SK-N-SH treated with all-trans-retinoic acid at 6 μM for 48 hours (cell line): ENCODE measurements at regions not wholly inside any gene's neighbourhood (a gene's known extent, or its start where the extent isn't known, plus 50 kb on each side); places are given as distances from the start of the nearest gene placed in this dataset.

ENCODE experiments used
- ATAC-seq: fragments of 200-7000 bp; cut with Tn5 transposase; 3 replicates; pipeline ENCODE4 v1.9.1; 2020; ENCODE audit warnings: mild to moderate bottlenecking, moderate library complexity
- ARNTL ChIP-seq: fragments of 450-650 bp; formaldehyde crosslinking; IDR thresholded peaks from 2 replicates; pipeline ENCODE4 v1.5.0; 2020; ENCODE audit warnings: low read depth, mild to moderate bottlenecking, moderate library complexity, borderline replicate concordance
- BACH2 ChIP-seq: fragments of 250-450 bp; sonication (Bioruptor Pico); IDR thresholded peaks from 2 replicates; pipeline ENCODE4 v1.9.0; 2021; ENCODE audit warnings: mild to moderate bottlenecking, borderline replicate concordance
- CSDC2 ChIP-seq: fragments of 250-450 bp; sonication (Bioruptor Pico); IDR thresholded peaks from 2 replicates; pipeline ENCODE4 v1.5.0; 2020; ENCODE audit warnings: mild to moderate bottlenecking, moderate library complexity
- GLIS3 ChIP-seq: fragments of 250-450 bp; sonication (Bioruptor Pico); IDR thresholded peaks from 2 replicates; pipeline ENCODE4 v1.5.0; 2020; ENCODE audit warnings: mild to moderate bottlenecking, moderate library complexity
- ISL1 ChIP-seq: fragments of 250-450 bp; sonication (Bioruptor Pico); IDR thresholded peaks from 2 replicates; pipeline ENCODE4 v2.1.2; 2022; ENCODE audit warnings: mild to moderate bottlenecking, moderate library complexity
- PPARA ChIP-seq: fragments of 250-450 bp; sonication (Bioruptor Pico); IDR thresholded peaks from 2 replicates; pipeline ENCODE4 v1.5.0; 2020; ENCODE audit warnings: mild to moderate bottlenecking, borderline replicate concordance
- RARB ChIP-seq: fragments of 250-450 bp; sonication (Bioruptor Pico); IDR thresholded peaks from 2 replicates; pipeline ENCODE4 v1.8.0; 2021; ENCODE audit warnings: mild to moderate bottlenecking, moderate library complexity
- SNAI2 ChIP-seq: fragments of 250-450 bp; sonication (Bioruptor Pico); IDR thresholded peaks from 2 replicates; pipeline ENCODE4 v1.5.0; 2020; ENCODE audit warnings: mild to moderate bottlenecking, moderate library complexity
- TCF4 ChIP-seq: fragments of 250-450 bp; sonication (Bioruptor Pico); IDR thresholded peaks from 2 replicates; pipeline ENCODE4 v1.8.0; 2021; ENCODE audit warnings: mild to moderate bottlenecking, moderate library complexity, borderline replicate concordance
- ZC3H10 ChIP-seq: fragments of 250-450 bp; sonication (Bioruptor Pico); IDR thresholded peaks from 2 replicates; pipeline ENCODE4 v1.5.1; 2021; ENCODE audit warnings: mild to moderate bottlenecking, moderate library complexity
- ZFP3 ChIP-seq: fragments of 250-450 bp; sonication (Bioruptor Pico); IDR thresholded peaks from 2 replicates; pipeline ENCODE4 v1.5.0; 2020; ENCODE audit warnings: mild to moderate bottlenecking, moderate library complexity
- ZFP30 ChIP-seq: fragments of 450-650 bp; formaldehyde crosslinking; IDR thresholded peaks from 2 replicates; pipeline ENCODE4 v1.5.0; 2022; ENCODE audit warnings: mild to moderate bottlenecking, moderate library complexity
- ZNF565 ChIP-seq: fragments of 450-650 bp; formaldehyde crosslinking; conservative IDR thresholded peaks from 2 replicates; pipeline ENCODE4 v1.5.0; 2020; ENCODE audit warnings: low read depth, mild to moderate bottlenecking, moderate library complexity
- ZNF70 ChIP-seq: fragments of 450-650 bp; formaldehyde crosslinking; IDR thresholded peaks from 2 replicates; pipeline ENCODE4 v1.5.0; 2020; ENCODE audit warnings: mild to moderate bottlenecking, moderate library complexity
- ZNF8 ChIP-seq: fragments of 450-650 bp; formaldehyde crosslinking; IDR thresholded peaks from 2 replicates; pipeline ENCODE4 v1.5.0; 2020; ENCODE audit warnings: mild to moderate bottlenecking, moderate library complexity
- TF ChIP-seq, protein P1 (sequence below): fragments of 250-450 bp; sonication (Bioruptor Pico); IDR thresholded peaks from 2 replicates; pipeline ENCODE4 v1.5.1; 2020; ENCODE audit warnings: low read depth, mild to moderate bottlenecking, moderate library complexity
- TF ChIP-seq, protein P2 (sequence below): fragments of 250-450 bp; sonication (Bioruptor Pico); IDR thresholded peaks from 2 replicates; pipeline ENCODE4 v1.5.0; 2020; ENCODE audit warnings: mild to moderate bottlenecking, moderate library complexity
- TF ChIP-seq, protein P3 (sequence below): fragments of 250-450 bp; sonication (Bioruptor Pico); IDR thresholded peaks from 2 replicates; pipeline ENCODE4 v1.5.1; 2021; ENCODE audit warnings: mild to moderate bottlenecking, moderate library complexity
- TF ChIP-seq, protein P4 (sequence below): fragments of 250-450 bp; sonication (Bioruptor Pico); IDR thresholded peaks from 2 replicates; pipeline ENCODE4 v1.8.0; 2021; ENCODE audit warnings: low read depth, mild to moderate bottlenecking, moderate library complexity, borderline replicate concordance
- TF ChIP-seq, protein P5 (sequence below): fragments of 250-450 bp; sonication (Bioruptor Pico); IDR thresholded peaks from 2 replicates; pipeline ENCODE4 v1.8.0; 2020; ENCODE audit warnings: mild to moderate bottlenecking, moderate library complexity, borderline replicate concordance

DNA sequence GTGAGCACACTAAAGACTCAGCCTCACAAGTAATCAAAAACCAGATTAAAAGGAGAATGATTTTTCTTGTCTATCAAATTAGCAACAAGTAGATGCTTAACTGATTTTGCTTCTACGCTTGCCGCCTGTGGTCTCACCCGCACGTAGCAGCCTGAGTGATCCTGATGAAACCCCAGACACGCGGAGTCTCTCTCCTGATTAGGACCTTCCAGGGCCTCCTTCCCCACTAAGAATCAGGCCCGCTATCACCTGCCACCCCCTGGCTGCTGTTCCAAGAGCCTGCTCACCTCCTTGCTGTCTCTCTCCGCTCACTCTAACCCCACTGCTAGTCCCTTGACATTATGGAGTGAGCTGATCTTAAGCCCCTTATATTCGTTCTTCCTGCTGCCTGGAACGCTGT, 325.9 kb upstream of the NRP1 start:
- TF ChIP-seq ARNTL (CRISPR knock-in tag) = no peak
- TF ChIP-seq ZNF565 = no peak
- TF ChIP-seq, protein P1, sequence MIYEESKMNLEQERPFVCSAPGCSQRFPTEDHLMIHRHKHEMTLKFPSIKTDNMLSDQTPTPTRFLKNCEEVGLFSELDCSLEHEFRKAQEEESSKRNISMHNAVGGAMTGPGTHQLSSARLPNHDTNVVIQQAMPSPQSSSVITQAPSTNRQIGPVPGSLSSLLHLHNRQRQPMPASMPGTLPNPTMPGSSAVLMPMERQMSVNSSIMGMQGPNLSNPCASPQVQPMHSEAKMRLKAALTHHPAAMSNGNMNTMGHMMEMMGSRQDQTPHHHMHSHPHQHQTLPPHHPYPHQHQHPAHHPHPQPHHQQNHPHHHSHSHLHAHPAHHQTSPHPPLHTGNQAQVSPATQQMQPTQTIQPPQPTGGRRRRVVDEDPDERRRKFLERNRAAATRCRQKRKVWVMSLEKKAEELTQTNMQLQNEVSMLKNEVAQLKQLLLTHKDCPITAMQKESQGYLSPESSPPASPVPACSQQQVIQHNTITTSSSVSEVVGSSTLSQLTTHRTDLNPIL (CRISPR knock-in tag) = no peak
- no peak for TF ChIP-seq ZC3H10 (CRISPR knock-in tag)
- no peak for TF ChIP-seq GLIS3 (CRISPR knock-in tag)
- no peak for TF ChIP-seq ZFP3 (CRISPR knock-in tag)
- no peak for TF ChIP-seq TCF4 (CRISPR knock-in tag)
- no peak for TF ChIP-seq SNAI2 (CRISPR knock-in tag)
- TF ChIP-seq CSDC2 (CRISPR knock-in tag) = no peak
- TF ChIP-seq ZFP30 (CRISPR knock-in tag) = no peak
- no peak for TF ChIP-seq PPARA
- TF ChIP-seq RARB (CRISPR knock-in tag) = no peak
- TF ChIP-seq, protein P2, sequence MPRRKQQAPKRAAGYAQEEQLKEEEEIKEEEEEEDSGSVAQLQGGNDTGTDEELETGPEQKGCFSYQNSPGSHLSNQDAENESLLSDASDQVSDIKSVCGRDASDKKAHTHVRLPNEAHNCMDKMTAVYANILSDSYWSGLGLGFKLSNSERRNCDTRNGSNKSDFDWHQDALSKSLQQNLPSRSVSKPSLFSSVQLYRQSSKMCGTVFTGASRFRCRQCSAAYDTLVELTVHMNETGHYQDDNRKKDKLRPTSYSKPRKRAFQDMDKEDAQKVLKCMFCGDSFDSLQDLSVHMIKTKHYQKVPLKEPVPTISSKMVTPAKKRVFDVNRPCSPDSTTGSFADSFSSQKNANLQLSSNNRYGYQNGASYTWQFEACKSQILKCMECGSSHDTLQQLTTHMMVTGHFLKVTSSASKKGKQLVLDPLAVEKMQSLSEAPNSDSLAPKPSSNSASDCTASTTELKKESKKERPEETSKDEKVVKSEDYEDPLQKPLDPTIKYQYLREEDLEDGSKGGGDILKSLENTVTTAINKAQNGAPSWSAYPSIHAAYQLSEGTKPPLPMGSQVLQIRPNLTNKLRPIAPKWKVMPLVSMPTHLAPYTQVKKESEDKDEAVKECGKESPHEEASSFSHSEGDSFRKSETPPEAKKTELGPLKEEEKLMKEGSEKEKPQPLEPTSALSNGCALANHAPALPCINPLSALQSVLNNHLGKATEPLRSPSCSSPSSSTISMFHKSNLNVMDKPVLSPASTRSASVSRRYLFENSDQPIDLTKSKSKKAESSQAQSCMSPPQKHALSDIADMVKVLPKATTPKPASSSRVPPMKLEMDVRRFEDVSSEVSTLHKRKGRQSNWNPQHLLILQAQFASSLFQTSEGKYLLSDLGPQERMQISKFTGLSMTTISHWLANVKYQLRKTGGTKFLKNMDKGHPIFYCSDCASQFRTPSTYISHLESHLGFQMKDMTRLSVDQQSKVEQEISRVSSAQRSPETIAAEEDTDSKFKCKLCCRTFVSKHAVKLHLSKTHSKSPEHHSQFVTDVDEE (CRISPR knock-in tag) = no peak
- no peak for TF ChIP-seq ZNF70 (CRISPR knock-in tag)
- no peak for TF ChIP-seq BACH2 (CRISPR knock-in tag)
- TF ChIP-seq ZNF8 = no peak
- TF ChIP-seq, protein P3, sequence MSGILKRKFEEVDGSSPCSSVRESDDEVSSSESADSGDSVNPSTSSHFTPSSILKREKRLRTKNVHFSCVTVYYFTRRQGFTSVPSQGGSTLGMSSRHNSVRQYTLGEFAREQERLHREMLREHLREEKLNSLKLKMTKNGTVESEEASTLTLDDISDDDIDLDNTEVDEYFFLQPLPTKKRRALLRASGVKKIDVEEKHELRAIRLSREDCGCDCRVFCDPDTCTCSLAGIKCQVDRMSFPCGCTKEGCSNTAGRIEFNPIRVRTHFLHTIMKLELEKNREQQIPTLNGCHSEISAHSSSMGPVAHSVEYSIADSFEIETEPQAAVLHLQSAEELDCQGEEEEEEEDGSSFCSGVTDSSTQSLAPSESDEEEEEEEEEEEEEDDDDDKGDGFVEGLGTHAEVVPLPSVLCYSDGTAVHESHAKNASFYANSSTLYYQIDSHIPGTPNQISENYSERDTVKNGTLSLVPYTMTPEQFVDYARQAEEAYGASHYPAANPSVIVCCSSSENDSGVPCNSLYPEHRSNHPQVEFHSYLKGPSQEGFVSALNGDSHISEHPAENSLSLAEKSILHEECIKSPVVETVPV (CRISPR knock-in tag) = no peak
- no peak for TF ChIP-seq ISL1
- TF ChIP-seq, protein P4, sequence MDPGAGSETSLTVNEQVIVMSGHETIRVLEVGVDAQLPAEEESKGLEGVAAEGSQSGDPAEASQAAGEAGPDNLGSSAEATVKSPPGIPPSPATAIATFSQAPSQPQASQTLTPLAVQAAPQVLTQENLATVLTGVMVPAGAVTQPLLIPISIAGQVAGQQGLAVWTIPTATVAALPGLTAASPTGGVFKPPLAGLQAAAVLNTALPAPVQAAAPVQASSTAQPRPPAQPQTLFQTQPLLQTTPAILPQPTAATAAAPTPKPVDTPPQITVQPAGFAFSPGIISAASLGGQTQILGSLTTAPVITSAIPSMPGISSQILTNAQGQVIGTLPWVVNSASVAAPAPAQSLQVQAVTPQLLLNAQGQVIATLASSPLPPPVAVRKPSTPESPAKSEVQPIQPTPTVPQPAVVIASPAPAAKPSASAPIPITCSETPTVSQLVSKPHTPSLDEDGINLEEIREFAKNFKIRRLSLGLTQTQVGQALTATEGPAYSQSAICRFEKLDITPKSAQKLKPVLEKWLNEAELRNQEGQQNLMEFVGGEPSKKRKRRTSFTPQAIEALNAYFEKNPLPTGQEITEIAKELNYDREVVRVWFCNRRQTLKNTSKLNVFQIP (CRISPR knock-in tag) = no peak
- no peak for ATAC-seq

DNA sequence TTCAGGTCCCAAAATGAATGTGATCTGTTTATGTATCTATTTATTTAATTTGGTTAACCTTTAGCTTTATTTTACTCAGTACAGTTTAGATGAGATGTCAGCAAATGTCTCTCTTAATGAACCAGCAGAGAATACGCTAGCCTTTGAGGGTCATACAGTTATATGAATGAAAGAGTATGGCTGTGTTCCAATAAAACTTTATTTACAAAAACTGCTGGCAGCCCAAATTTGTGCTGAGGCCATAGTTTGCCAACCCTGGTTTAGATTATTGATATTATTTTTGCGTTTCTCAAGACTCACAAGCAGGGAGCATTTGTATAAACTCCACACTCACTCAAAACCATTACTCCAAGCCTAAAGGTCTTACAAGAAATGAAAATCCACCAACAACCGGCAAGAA, 323.4 kb upstream of the NRP1 start:
- TF ChIP-seq ZNF70 (CRISPR knock-in tag) = no peak
- no peak for TF ChIP-seq PPARA
- TF ChIP-seq, protein P4 (CRISPR knock-in tag) = no peak
- TF ChIP-seq, protein P3 (CRISPR knock-in tag) = no peak
- TF ChIP-seq, protein P5, sequence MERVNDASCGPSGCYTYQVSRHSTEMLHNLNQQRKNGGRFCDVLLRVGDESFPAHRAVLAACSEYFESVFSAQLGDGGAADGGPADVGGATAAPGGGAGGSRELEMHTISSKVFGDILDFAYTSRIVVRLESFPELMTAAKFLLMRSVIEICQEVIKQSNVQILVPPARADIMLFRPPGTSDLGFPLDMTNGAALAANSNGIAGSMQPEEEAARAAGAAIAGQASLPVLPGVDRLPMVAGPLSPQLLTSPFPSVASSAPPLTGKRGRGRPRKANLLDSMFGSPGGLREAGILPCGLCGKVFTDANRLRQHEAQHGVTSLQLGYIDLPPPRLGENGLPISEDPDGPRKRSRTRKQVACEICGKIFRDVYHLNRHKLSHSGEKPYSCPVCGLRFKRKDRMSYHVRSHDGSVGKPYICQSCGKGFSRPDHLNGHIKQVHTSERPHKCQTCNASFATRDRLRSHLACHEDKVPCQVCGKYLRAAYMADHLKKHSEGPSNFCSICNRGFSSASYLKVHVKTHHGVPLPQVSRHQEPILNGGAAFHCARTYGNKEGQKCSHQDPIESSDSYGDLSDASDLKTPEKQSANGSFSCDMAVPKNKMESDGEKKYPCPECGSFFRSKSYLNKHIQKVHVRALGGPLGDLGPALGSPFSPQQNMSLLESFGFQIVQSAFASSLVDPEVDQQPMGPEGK (CRISPR knock-in tag) = no peak
- TF ChIP-seq ARNTL (CRISPR knock-in tag) = no peak
- no peak for TF ChIP-seq ZNF8
- TF ChIP-seq BACH2 (CRISPR knock-in tag) = no peak
- TF ChIP-seq ISL1 = no peak
- TF ChIP-seq, protein P1 (CRISPR knock-in tag) = no peak
- no peak for ATAC-seq
